SK-N-SH (cell line): ENCODE measurements at regions not wholly inside any gene's neighbourhood (a gene's known extent, or its start where the extent isn't known, plus 50 kb on each side); places are given as distances from the start of the nearest gene placed in this dataset.

Experiments used
- CTCF ChIP-seq: fragments of 200-600 bp; sonication (generic); IDR thresholded peaks from 2 replicates; pipeline ENCODE4 v1.6.1; 2017; ENCODE audit warnings: antibody characterized with exemption, mild to moderate bottlenecking, moderate library complexity
- EP300 ChIP-seq, 2 experiments: IDR thresholded peaks; 2 replicates each; pipeline versions ENCODE4 v1.4.0 to v1.6.1; 2012; ENCODE audit warnings: borderline replicate concordance in 1 of 2, low read depth in 1 of 2, low read length in 1 of 2
- EZH2phosphoT487 ChIP-seq: fragments of 200-600 bp; sonication (generic); IDR thresholded peaks from 2 replicates; pipeline ENCODE4 v1.6.1; 2017; ENCODE audit warnings: low read depth, mixed run types, mild to moderate bottlenecking, antibody characterized with exemption, moderate library complexity, borderline replicate concordance
- FOXJ3 ChIP-seq: sonication (generic); formaldehyde crosslinking; IDR thresholded peaks from 2 replicates; pipeline ENCODE4 v1.5.1; 2020; ENCODE audit warnings: mild to moderate bottlenecking, missing genetic modification reagents
- FOXM1 ChIP-seq: IDR thresholded peaks from 2 replicates; pipeline ENCODE4 v1.4.0; 2012; ENCODE audit warnings: low read depth, mild to moderate bottlenecking
- JUND ChIP-seq: IDR thresholded peaks from 2 replicates; pipeline ENCODE4 v1.4.0; 2012
- MAX ChIP-seq: IDR thresholded peaks from 2 replicates; pipeline ENCODE4 v1.4.0; 2012; ENCODE audit warnings: low read depth
- NFIC ChIP-seq: IDR thresholded peaks from 2 replicates; pipeline ENCODE4 v1.4.0; 2012; ENCODE audit warnings: borderline replicate concordance
- PBX3 ChIP-seq: IDR thresholded peaks from 2 replicates; pipeline ENCODE4; 2012
- POLR2AphosphoS5 ChIP-seq: IDR thresholded peaks from 2 replicates; pipeline ENCODE4 v1.6.1; 2012; ENCODE audit warnings: low read depth, low read length
- SIN3A ChIP-seq: IDR thresholded peaks from 2 replicates; pipeline ENCODE4 v1.6.1; 2012; ENCODE audit warnings: low read depth, mild to moderate bottlenecking, low read length, moderate library complexity, borderline replicate concordance
- USF1 ChIP-seq: IDR thresholded peaks from 2 replicates; pipeline ENCODE4 v1.4.0; 2012; ENCODE audit warnings: low read depth, borderline replicate concordance
- USF2 ChIP-seq: fragments of 150-350 bp; IDR thresholded peaks from 2 replicates; pipeline ENCODE4 v1.6.1; 2017; ENCODE audit warnings: antibody characterized with exemption, low read length, low read depth, borderline replicate concordance

GRCh38 chr11:134584001-134584561 is 172.0 kb upstream of the B3GAT1 start:
- no peak for TF ChIP-seq CTCF
- TF ChIP-seq USF1: no peak
- TF ChIP-seq USF2: no peak
- no peak for TF ChIP-seq NFIC
- no peak for TF ChIP-seq MAX
- no peak for TF ChIP-seq EZH2phosphoT487
- TF ChIP-seq FOXM1: no peak
- TF ChIP-seq PBX3: no peak
- TF ChIP-seq EP300 (IDR thresholded peaks at IDR 0.05; ENCODE audit: borderline replicate concordance in 1 of 2, low read depth in 1 of 2, low read length in 1 of 2): no peak
- TF ChIP-seq JUND: no peak
- TF ChIP-seq POLR2AphosphoS5: no peak
- no peak for TF ChIP-seq FOXJ3 (CRISPR knock-in tag)
- no peak for TF ChIP-seq SIN3A
